ENCODE measurements at regions not wholly inside any gene's neighbourhood (a gene's known extent, or its start where the extent isn't known, plus 50 kb on each side); places are given as distances from the start of the nearest gene placed in this dataset.

DNA sequence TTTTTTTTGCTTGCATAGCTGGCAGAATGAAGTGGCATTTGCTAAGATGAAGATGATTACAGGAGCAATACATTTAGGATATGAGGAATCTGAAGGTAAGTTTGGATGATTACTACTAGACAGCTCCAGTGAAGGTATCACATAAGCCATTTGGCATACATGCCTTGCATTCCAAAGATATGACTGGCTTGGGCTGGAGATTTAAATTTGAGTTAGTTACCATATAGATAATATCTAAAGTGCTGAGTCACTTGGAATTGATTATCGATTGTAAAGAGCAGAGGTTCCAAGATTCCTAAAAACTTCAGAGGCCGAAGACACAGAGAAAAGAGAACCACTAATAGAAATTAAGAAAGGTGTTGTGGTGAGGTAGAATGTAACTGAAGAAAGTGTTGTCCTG is 1026.4 kb downstream of the DSC3 start:
- TF ChIP-seq ARNTL (CRISPR knock-in tag; IDR thresholded peaks at IDR 0.05; ENCODE audit: borderline replicate concordance, low read depth) = no peak
- no peak for TF ChIP-seq ZFP3 (CRISPR knock-in tag; IDR thresholded peaks at IDR 0.05)
- TF ChIP-seq, protein P1, sequence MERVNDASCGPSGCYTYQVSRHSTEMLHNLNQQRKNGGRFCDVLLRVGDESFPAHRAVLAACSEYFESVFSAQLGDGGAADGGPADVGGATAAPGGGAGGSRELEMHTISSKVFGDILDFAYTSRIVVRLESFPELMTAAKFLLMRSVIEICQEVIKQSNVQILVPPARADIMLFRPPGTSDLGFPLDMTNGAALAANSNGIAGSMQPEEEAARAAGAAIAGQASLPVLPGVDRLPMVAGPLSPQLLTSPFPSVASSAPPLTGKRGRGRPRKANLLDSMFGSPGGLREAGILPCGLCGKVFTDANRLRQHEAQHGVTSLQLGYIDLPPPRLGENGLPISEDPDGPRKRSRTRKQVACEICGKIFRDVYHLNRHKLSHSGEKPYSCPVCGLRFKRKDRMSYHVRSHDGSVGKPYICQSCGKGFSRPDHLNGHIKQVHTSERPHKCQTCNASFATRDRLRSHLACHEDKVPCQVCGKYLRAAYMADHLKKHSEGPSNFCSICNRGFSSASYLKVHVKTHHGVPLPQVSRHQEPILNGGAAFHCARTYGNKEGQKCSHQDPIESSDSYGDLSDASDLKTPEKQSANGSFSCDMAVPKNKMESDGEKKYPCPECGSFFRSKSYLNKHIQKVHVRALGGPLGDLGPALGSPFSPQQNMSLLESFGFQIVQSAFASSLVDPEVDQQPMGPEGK (CRISPR knock-in tag; IDR thresholded peaks at IDR 0.05; ENCODE audit: borderline replicate concordance) = no peak
- no peak; the same call in 1 of the 2 replicates for TF ChIP-seq ISL1 (CRISPR knock-in tag; IDR thresholded peaks at IDR 0.05)
- TF ChIP-seq ZNF70 (CRISPR knock-in tag; IDR thresholded peaks at IDR 0.05) = no peak
- no peak for TF ChIP-seq ZNF8 (CRISPR knock-in tag; IDR thresholded peaks at IDR 0.05)
- TF ChIP-seq, protein P2, sequence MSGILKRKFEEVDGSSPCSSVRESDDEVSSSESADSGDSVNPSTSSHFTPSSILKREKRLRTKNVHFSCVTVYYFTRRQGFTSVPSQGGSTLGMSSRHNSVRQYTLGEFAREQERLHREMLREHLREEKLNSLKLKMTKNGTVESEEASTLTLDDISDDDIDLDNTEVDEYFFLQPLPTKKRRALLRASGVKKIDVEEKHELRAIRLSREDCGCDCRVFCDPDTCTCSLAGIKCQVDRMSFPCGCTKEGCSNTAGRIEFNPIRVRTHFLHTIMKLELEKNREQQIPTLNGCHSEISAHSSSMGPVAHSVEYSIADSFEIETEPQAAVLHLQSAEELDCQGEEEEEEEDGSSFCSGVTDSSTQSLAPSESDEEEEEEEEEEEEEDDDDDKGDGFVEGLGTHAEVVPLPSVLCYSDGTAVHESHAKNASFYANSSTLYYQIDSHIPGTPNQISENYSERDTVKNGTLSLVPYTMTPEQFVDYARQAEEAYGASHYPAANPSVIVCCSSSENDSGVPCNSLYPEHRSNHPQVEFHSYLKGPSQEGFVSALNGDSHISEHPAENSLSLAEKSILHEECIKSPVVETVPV (CRISPR knock-in tag; IDR thresholded peaks at IDR 0.05) = no peak
- TF ChIP-seq SNAI2 (CRISPR knock-in tag; IDR thresholded peaks at IDR 0.05) = no peak
- TF ChIP-seq ZC3H10 (CRISPR knock-in tag; IDR thresholded peaks at IDR 0.05) = no peak
- no peak for TF ChIP-seq CSDC2 (CRISPR knock-in tag; IDR thresholded peaks at IDR 0.05)
- TF ChIP-seq GLIS3 (CRISPR knock-in tag; IDR thresholded peaks at IDR 0.05) = no peak
- TF ChIP-seq, protein P3, sequence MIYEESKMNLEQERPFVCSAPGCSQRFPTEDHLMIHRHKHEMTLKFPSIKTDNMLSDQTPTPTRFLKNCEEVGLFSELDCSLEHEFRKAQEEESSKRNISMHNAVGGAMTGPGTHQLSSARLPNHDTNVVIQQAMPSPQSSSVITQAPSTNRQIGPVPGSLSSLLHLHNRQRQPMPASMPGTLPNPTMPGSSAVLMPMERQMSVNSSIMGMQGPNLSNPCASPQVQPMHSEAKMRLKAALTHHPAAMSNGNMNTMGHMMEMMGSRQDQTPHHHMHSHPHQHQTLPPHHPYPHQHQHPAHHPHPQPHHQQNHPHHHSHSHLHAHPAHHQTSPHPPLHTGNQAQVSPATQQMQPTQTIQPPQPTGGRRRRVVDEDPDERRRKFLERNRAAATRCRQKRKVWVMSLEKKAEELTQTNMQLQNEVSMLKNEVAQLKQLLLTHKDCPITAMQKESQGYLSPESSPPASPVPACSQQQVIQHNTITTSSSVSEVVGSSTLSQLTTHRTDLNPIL (CRISPR knock-in tag; IDR thresholded peaks at IDR 0.05; ENCODE audit: low read depth) = no peak

All from SK-N-SH treated with all-trans-retinoic acid at 6 μM for 48 hours (cell line).